HUES6 (cell line): ENCODE measurements at regions not wholly inside any gene's neighbourhood (a gene's known extent, or its start where the extent isn't known, plus 50 kb on each side); places are given as distances from the start of the nearest gene placed in this dataset.

Experiments
- H3K27ac ChIP-seq: 2 replicates; pipeline ENCODE4 v1.7.0; 2013; ENCODE audit warnings: low read depth, mild to moderate bottlenecking, low read length, inconsistent platforms
- H3K27me3 ChIP-seq: 2 replicates; pipeline ENCODE4 v1.6.1; 2013; ENCODE audit warnings: low read length; ENCODE audit not compliant: control insufficient read depth, insufficient read depth
- H3K36me3 ChIP-seq: 2 replicates; pipeline ENCODE4 v1.6.1; 2013; ENCODE audit warnings: low read length; ENCODE audit not compliant: control insufficient read depth, insufficient read depth
- H3K4me1 ChIP-seq: 2 replicates; pipeline ENCODE4 v1.6.1; 2013; ENCODE audit warnings: low read length; ENCODE audit not compliant: control insufficient read depth, insufficient read depth
- H3K4me3 ChIP-seq: 2 replicates; pipeline ENCODE4 v1.5.1; 2013; ENCODE audit warnings: low read depth, low read length
- H3K9ac ChIP-seq: one replicate; pipeline ENCODE4 v1.6.1; 2013; ENCODE audit warnings: mild to moderate bottlenecking, low read length
- H3K9me3 ChIP-seq: 2 replicates; pipeline ENCODE4 v1.6.1; 2013; ENCODE audit warnings: low read depth, low read length; ENCODE audit not compliant: control insufficient read depth, insufficient read depth

GRCh38 chr2:66699416-66699792 is 264.5 kb downstream of the MEIS1 start:
- H3K36me3 ChIP-seq, result no peaks in the 10 kb centered on the region
- no peak overlapping the region for H3K27ac ChIP-seq
- H3K27me3 ChIP-seq, result no peaks in the 10 kb centered on the region
- peaks cover 18% of the 10 kb centered on the region for H3K4me1 ChIP-seq
- no peaks in the 10 kb centered on the region for H3K9me3 ChIP-seq
- no peak overlapping the region for H3K9ac ChIP-seq
- H3K4me3 ChIP-seq, result no peak overlapping the region

- Histone ChIP-seq H3K27me3 (no peaks in the 10 kb centered on the region), H3K4me3 (no peak overlapping the region), H3K4me1 (peaks cover 18% of the 10 kb centered on the region), H3K9me3 (no peaks in the 10 kb centered on the region), H3K9ac (no peak overlapping the region), H3K27ac (no peak overlapping the region), H3K36me3 (no peaks in the 10 kb centered on the region)
Observed at GRCh38 chr2:66699793-66700676, 265.1 kb downstream of the MEIS1 start.

GRCh38 chr2:66700677-66701066 is 265.7 kb downstream of the MEIS1 start:
- Histone ChIP-seq H3K36me3 (no peaks in the 10 kb centered on the region), H3K4me3 (no peak overlapping the region), H3K27me3 (no peaks in the 10 kb centered on the region), H3K9ac (no peak overlapping the region), H3K4me1 (peaks cover 18% of the 10 kb centered on the region), H3K27ac (no peak overlapping the region), H3K9me3 (no peaks in the 10 kb centered on the region)

- Histone ChIP-seq H3K36me3 (no peaks in the 10 kb centered on the region), H3K9ac (no peak overlapping the region), H3K27ac (no peak overlapping the region), H3K4me3 (no peak overlapping the region), H3K9me3 (no peaks in the 10 kb centered on the region), H3K27me3 (no peaks in the 10 kb centered on the region), H3K4me1 (peaks cover 18% of the 10 kb centered on the region)
Observed at GRCh38 chr2:66701251-66701650, 266.3 kb downstream of the MEIS1 start.

- Histone ChIP-seq H3K9me3 (no peaks in the 10 kb centered on the region), H3K27me3 (no peaks in the 10 kb centered on the region), H3K4me3 (no peak overlapping the region), H3K4me1 (peaks cover 18% of the 10 kb centered on the region), H3K9ac (no peak overlapping the region), H3K27ac (no peak overlapping the region), H3K36me3 (no peaks in the 10 kb centered on the region)
Observed at GRCh38 chr2:66701656-66702055, 266.7 kb downstream of the MEIS1 start.

- Histone ChIP-seq H3K4me3 (no peak overlapping the region), H3K4me1 (peaks cover 18% of the 10 kb centered on the region), H3K27me3 (no peaks in the 10 kb centered on the region), H3K36me3 (no peaks in the 10 kb centered on the region), H3K9ac (no peak overlapping the region), H3K9me3 (no peaks in the 10 kb centered on the region), H3K27ac (no peak overlapping the region)
Observed at GRCh38 chr2:66702301-66702700, 267.4 kb downstream of the MEIS1 start.

- Histone ChIP-seq H3K9me3 (no peaks in the 10 kb centered on the region), H3K4me3 (no peak overlapping the region), H3K4me1 (peaks cover 6% of the 10 kb centered on the region; the same call in 1 of the 2 replicates), H3K9ac (no peak overlapping the region), H3K27ac (no peak overlapping the region), H3K27me3 (no peaks in the 10 kb centered on the region), H3K36me3 (no peaks in the 10 kb centered on the region)
Observed at GRCh38 chr2:66704786-66705185, 269.9 kb downstream of the MEIS1 start.

- Histone ChIP-seq H3K27ac (no peak overlapping the region), H3K27me3 (no peaks in the 10 kb centered on the region), H3K9ac (no peak overlapping the region), H3K9me3 (no peaks in the 10 kb centered on the region), H3K4me1 (peaks cover 5% of the 10 kb centered on the region; the same call in 1 of the 2 replicates), H3K4me3 (no peak overlapping the region), H3K36me3 (no peaks in the 10 kb centered on the region)
Observed at GRCh38 chr2:66714610-66715009, 279.7 kb downstream of the MEIS1 start.

- Histone ChIP-seq H3K27me3 (no peaks in the 10 kb centered on the region), H3K9me3 (no peaks in the 10 kb centered on the region), H3K36me3 (no peaks in the 10 kb centered on the region), H3K4me3 (no peak overlapping the region), H3K27ac (no peak overlapping the region), H3K4me1 (peaks cover 5% of the 10 kb centered on the region; the same call in 1 of the 2 replicates), H3K9ac (no peak overlapping the region)
Observed at GRCh38 chr2:66717218-66717905, 282.4 kb downstream of the MEIS1 start.

- peaks cover 5% of the 10 kb centered on the region; the same call in 1 of the 2 replicates for H3K4me1 ChIP-seq
- H3K36me3 ChIP-seq, result no peaks in the 10 kb centered on the region
- H3K27me3 ChIP-seq, result no peaks in the 10 kb centered on the region
- H3K9ac ChIP-seq, result no peak overlapping the region
- no peak overlapping the region for H3K27ac ChIP-seq
- no peaks in the 10 kb centered on the region for H3K9me3 ChIP-seq
- no peak overlapping the region for H3K4me3 ChIP-seq
Observed at GRCh38 chr2:66717973-66718372, 283.0 kb downstream of the MEIS1 start.

GRCh38 chr2:66721776-66722175 is 286.9 kb downstream of the MEIS1 start:
- H3K27me3 ChIP-seq, result no peaks in the 10 kb centered on the region
- no peaks in the 10 kb centered on the region for H3K9me3 ChIP-seq
- no peak overlapping the region for H3K27ac ChIP-seq
- no peaks in the 10 kb centered on the region for H3K36me3 ChIP-seq
- no peak overlapping the region for H3K9ac ChIP-seq
- peaks cover 8% of the 10 kb centered on the region; the same call in 1 of the 2 replicates for H3K4me1 ChIP-seq
- no peak overlapping the region for H3K4me3 ChIP-seq
